Activated effector memory CD4-positive, alpha-beta T cell treated with Interleukin-2 at 50 U/mL for 16 hours (primary cell): ENCODE measurements at regions not wholly inside any gene's neighbourhood (a gene's known extent, or its start where the extent isn't known, plus 50 kb on each side); places are given as distances from the start of the nearest gene placed in this dataset.
"Not testable (repeated sequence)": the region's sequence is repeated elsewhere in the genome, so short reads cannot be mapped to it uniquely, and the experiment has no call there.

Source experiments
- DNase-seq: peaks from one replicate; pipeline ENCODE4 v3.0.0-alpha.2; 2020

- DNase-seq = no peak
Observed at GRCh38 chr5:124044613-124045012, 532.6 kb downstream of the CSNK1G3 start.

- DNase-seq = no peak
Observed at GRCh38 chr5:124043456-124043855, 531.5 kb downstream of the CSNK1G3 start.

- DNase-seq = no peak
Observed at GRCh38 chr5:124040799-124041198, 528.8 kb downstream of the CSNK1G3 start.

GRCh38 chr5:124039410-124039809, 527.4 kb downstream of the CSNK1G3 start:
- no peak for DNase-seq

DNA sequence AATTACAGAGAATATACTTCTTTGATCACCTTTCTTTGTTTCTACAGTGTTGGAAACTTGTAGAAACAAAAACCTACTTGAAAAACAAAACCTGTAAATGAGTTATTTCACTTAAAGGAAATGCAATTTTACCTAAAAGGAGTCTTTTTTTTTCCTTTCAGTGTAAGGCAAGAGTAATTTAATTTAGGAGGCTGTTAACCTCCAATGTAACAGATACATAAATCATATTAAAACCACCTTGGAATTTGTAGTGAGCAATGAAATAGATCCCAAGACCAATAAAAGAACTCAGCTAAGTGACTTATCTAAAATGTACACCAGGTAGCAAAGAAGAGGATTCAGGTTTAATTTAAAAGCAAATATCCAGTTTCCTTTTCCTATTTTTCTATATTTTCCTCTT, 524.8 kb downstream of the CSNK1G3 start:
- no peak for DNase-seq

DNA sequence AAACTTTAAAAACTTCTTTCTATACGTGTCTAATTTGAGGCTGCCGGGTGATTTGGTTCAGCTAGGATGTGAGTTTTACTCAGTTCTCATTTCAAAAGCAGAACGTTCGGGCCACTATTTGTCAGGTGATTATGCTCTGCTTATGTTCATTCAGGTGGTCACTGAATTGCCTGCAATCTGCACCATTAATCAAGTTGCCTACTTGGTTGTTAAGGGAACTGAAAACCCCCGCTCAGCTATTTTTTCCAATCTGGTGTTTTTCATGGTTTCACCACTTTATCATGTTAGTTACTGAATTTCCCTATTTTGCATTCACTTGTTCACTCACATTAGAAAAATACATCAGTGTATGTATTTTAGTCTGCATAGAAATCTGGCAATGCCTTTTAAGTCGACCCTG, 523.0 kb downstream of the CSNK1G3 start:
- no peak for DNase-seq

DNA sequence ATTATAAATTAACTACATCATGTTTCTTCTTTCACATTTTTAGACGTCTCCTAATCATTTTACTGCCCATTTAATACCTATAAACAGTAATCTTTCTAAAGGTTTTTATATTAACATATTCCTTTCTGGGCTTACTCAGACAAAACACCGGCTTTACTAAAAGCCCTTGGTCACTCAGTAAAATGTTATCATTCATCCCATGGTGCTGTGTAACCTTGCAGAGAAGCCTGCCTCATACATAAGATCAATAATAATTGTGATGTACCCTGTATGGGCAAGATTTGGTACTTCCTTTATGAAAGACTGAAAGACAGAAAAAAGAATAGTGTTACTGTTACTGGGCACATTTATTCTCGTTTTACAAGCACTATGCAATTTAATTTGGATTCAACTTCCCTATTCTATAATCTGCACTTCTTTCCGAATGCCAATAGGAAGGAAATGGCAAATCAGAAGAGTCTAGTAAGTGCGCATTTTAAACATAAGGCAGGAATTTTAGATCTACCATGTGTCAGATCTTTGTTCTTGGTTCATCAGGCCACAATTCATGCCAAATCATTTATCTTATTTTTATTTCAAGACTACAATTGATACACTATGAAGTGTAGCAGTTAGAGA, 522.2 kb downstream of the CSNK1G3 start:
- DNase-seq = no peak

DNA sequence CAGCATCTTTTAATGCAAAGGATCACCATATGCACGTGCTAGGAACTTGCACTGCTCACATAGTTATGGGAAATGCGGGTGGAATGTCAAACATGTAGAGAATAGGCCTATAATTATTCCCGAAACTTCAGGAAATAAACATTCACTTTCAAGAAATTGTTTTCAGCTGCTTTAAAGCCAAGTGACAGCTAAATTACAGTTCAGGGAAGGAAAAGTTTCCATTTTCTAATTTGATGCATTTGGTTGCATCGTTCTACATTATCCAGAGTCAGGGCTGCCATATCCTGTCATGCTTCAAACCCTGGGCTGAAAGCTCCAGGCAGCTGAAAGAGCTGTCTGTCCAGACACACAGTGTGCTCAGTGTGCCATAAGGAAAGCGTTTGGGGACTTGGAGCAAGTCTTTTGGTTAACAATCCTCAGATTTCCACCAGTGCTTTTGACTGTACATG, 518.1 kb downstream of the CSNK1G3 start:
- DNase-seq = no peak

DNA sequence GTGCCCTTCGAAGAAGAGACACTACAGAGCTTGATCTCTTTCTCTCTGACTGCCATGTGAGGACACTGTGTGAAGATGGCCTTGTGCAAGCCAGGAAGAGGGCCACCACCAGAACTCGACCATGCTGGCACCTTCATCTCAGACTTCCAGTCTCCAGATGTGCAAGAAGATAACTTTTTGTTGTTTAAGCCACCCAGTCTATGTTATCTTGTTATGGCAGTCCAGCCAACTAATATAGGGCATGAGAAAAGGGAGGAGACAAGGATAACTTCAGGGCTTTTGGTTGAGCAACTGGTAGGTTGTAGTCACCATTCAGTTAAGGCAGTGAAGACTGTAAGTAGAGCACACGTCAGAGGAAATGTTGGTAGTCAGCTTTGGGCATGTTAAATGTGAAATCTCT, 515.5 kb downstream of the CSNK1G3 start:
- DNase-seq = no peak

- no peak for DNase-seq
Observed at GRCh38 chr5:124025306-124025845, 513.4 kb downstream of the CSNK1G3 start.

DNA sequence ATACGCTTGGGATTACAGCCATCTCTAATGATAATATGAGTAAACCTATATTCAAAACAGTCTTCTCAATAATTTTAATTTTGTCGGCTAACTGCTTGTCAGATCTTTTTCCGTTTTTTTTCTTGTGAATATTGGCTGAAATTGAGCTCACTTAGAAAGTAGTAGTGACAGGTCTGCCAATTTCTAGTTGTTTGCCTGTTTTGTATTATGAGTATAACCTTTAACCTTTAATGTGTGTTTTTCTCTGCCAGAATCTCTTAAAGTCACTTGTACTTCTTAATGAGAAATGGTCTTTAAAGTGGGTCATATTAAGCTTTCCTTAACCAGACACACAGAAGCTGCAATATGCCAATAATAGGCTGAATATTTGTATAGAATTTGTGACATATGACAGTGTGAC, 511.0 kb downstream of the CSNK1G3 start:
- DNase-seq = no peak

GRCh38 chr5:124021776-124022175, 509.8 kb downstream of the CSNK1G3 start:
- no peak for DNase-seq

DNA sequence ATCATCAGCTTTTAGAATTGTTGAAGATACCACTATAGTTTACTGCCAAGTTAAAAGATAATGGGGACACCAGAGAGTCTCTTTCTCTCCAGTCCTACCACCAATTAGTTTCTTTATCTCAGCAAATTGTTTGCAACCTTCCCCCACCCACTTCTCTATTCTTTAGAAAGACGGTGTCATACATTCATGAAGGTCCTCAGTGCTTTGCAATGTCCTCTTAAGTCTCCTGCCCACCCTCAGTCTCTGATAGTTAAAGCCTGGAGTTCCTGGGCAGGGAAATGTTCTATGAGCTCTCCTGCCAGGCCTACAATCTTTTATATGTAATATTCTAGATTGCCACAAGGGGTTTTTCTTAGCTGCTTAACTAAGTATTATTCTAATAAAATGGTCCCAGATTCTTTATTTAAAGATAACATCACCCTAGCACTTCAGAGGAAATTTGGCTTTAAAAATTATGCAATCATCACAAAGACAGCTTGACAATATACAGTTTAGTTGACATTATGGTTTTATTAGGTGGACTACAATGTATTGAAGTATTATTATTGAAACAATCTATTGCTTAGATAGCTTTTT, 509.2 kb downstream of the CSNK1G3 start:
- DNase-seq = no peak

GRCh38 chr5:124017321-124017720, 505.3 kb downstream of the CSNK1G3 start:
- not testable (repeated sequence) for DNase-seq

DNA sequence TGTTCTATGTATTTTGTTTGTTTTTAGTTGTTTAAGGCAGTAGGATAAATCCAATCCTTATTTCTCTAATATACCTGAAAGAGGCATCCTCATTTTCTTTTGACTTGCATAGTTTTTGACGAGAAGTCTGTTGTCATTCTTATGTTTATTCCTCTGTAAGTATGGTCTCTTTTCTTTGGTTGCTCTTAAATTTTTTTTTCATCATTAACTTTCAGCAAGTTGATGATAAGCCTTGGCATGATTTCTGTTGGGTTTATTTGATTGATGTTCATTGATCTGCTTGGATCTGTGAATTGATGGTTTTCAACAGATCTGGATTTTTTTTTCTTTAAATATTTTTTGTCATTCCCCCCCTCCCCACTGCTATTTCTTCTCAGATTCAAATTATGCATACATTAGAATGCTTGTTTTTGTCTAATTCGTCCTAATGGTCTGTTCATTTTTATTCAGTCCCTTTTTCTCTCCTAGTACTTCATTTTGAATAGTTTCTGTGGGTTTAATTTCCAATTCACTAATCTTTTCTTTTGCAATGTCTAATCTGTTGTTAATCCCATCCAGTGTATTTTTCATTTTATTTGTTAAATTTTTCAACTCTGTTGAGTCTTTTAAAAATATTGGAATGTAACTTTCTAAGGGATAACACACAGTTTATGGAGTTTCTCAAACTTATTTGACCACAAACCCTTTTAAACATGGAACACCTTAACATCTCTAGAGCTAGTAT, 495.9 kb downstream of the CSNK1G3 start:
- DNase-seq = no peak

GRCh38 chr5:124001036-124001615, 489.1 kb downstream of the CSNK1G3 start:
- no peak for DNase-seq

DNA sequence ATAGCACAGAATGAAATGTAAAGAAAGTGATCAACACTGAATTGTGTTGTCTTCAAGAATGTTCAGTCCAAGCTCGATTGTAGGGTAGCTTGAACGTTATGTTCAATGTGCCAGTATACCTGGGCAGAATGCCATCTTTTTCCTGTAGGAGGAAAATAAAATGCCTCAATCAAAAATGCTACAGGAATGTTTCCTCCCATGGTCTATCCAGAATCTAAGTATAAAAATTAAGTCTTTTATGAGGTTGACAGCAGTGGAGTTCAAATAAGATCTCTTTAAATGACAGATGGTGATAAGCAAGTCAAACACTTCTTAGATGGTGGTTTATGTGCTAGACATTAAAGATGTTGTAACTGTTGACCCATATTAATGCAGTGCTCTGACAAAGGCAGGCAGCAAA, 488.6 kb downstream of the CSNK1G3 start:
- DNase-seq = no peak

- DNase-seq = no peak
Observed at GRCh38 chr5:123997462-123998215, 485.7 kb downstream of the CSNK1G3 start.

GRCh38 chr5:123997064-123997461, 485.1 kb downstream of the CSNK1G3 start:
- no peak for DNase-seq

- no peak for DNase-seq
Observed at GRCh38 chr5:123992641-123993040, 480.7 kb downstream of the CSNK1G3 start.

DNA sequence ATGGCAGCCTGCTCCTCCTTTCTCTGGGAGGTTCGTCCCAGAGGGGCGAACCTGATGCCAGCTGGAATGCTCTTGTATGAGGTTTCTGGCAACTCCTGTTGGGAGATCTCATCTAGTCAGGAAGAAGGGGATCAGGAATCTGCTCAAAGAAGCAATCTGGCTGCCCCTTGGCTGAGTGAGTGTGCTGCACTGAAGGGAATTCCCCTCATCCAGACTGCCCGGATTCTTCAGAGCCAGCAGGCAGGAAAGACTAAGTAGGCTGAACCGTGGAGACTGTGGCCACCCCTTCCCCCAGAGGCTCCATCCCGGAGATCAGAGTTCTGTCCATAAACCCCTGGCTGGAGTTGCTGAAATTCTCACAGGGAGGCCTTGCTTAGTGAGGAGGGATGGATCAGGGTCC, 476.0 kb downstream of the CSNK1G3 start:
- DNase-seq = no peak

DNA sequence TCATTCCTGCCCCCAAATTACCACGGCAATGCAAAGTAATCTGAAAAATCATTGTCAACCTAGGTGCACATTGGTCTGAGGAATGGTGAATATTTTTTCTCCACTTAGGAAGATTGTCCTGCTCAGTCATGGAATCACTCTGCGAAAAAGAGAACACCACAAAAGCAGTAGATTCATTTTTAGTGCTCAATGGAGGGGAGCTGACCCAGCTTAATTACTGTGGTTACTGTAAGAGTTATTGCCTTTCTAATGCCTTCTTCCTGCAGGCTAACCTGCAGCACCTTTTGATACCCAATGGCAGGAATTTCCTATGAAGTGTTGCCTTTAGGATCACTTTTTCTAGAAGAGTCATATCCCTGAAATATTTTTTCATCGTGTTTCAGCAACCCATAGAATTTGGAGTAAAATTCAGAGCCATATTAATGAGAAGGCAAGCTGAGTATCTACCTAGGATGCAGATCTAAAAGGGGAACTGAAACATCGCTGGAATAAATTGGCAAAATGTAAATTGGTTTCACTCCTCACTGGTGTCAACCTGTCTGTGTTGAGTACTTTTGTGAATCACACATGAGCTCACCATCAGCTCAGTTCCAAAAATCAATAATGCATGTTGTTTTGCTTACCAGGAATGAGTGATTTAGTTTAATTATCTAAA, 464.5 kb downstream of the CSNK1G3 start:
- no peak for DNase-seq
